T47D (cell line): ENCODE measurements at regions not wholly inside any gene's neighbourhood (a gene's known extent, or its start where the extent isn't known, plus 50 kb on each side); places are given as distances from the start of the nearest gene placed in this dataset.

Experiments
- DNase-seq, 2 experiments: peaks; one replicate each; pipeline versions ENCODE4 v3.0.0 to v3.0.0-alpha.2; 2011 to 2012; ENCODE audit warnings: low read depth in 1 of 2, low spot score in 1 of 2
- JUND ChIP-seq: IDR thresholded peaks from 2 replicates; pipeline ENCODE4 v1.6.1; 2012; ENCODE audit warnings: low read depth
- in situ Hi-C: cut with HindIII; loops from 2 replicates; pipeline ENCODE4 v1.10.0; 2016; ENCODE audit warnings: low sequenced_read_pairs, low pct_unique_long_range_greater_than_20kb

DNA sequence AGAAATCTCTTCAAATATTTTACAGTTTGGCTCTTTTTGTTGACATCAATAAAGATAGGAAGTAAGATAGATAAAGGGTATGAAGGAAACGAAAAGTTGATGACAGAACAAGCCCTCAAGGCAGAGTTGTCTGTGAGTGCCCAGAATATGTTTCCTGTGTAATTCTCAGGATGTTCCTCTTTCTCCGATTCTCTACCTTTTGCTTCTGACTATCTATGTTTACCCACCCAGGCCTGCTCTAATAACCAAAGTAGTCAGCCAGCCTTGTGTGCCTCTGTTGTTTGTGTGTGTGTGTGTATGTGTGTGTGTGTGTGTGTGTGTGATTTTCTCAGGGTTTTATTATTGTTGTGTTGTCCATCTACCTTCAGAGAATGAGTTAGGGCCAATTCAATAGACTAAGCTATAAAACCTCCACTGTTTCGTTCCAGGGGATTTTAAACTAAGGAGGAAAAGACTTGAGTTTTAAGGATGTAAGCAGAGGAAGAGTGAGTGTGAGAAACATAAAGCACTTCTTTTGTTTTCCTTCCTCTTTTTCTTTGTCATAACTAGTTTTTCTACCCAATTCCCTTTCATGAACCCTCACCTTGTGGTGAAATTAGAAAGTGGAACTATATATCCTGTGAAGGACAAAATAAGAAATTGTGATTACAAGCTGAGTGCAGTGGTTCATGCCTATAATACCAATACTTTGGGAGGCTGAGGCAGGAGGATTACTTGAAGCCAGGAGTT is 627.4 kb upstream of the NR5A2 start:
- DNase-seq = no peak
- TF ChIP-seq JUND = no peak
- in situ Hi-C loops = no loop called here

DNA sequence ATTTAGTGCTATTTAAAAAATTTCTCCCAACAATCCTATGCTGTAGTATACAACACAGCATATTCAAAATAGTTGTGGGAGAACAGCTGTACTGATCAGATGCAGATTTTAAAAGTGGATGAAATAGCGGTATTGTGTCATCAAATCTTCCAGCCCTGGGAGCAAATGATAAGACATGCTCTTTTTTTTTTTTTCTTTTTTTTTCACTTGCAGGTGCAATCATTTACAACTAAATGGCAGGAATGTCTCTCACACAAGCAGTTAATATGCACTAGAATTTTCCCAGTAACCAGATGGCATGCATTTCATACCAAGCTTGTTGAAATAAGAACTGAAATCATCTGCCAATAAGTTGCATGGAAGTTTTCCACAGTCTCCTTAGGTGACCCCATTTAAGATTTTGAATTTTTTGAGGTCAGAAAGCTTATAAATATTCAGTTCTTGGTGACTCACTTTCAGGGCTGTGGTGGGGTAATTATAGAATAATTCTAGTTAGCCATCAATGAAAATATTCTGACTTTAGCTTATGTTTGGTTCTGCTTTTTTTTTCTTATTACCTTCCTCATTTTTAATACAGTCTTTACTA is 623.9 kb upstream of the NR5A2 start:
- DNase-seq = no peak
- TF ChIP-seq JUND = no peak
- in situ Hi-C loops = no loop called here

DNA sequence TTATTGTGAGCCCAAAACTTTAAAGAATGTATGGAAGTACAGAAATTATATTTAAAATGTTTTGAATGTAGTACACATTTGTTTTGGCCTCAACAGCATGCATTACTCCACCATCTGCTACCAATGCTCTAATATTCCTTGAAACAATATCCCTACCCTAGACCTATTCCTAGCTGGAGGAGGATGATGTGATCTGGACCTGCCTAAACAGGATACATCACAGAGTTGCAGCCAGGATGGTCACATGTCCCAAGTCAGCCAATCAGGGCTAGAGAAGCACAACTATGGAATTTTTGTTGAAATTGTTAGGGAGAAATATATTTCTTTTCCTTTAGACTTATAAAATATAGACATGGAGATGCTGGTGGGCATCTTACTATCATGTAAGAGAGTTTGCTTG is 623.3 kb upstream of the NR5A2 start:
- in situ Hi-C loops = no loop called here
- no peak for TF ChIP-seq JUND
- no peak for DNase-seq

DNA sequence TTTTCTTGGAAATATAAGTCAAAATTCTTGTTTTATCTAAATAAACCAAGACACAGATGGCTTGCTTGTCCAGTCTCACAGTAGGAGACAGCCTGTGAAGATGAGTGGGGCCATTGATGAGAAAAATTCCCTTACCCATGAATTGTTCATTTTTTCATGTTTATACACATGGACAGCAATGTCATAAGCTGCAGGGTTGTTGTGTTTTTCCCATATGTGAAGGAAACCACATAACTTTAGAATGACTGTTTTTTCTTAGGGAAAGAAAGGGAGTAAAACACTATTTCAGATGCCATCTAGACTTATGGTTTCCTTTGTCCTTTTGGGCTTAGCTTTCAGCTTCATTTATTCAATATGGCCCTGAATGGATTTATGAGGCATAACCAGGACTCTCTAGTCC is 622.5 kb upstream of the NR5A2 start:
- in situ Hi-C loops = no loop called here
- no peak for TF ChIP-seq JUND
- DNase-seq = no peak

DNA sequence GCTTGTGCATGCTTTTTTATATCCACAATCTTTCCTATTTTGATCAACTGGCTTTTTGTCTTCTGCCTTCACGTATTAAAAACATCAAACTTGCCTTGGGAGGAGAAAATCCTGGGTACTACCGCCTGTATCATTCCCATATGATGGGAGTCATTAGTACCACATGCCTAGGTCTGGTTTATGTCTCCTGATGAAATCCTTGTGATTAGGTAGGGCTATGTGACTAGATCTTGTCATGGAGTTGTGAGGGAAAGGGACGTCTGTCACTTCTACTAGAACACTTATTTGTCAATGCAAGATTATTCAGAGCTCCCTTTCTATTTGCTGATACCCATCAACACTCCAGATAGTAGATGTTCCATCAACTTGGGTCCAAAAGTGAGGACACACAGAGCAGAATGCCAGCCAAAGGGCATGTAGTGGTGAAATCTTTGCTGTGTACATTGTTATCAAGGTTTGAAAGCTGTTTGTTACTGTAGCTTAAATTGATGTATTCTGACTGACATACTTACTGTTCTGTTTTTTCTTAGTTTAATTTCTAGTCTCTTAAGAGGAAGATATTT is 621.8 kb upstream of the NR5A2 start:
- no peak for TF ChIP-seq JUND
- in situ Hi-C loops = no loop called here
- no peak for DNase-seq

DNA sequence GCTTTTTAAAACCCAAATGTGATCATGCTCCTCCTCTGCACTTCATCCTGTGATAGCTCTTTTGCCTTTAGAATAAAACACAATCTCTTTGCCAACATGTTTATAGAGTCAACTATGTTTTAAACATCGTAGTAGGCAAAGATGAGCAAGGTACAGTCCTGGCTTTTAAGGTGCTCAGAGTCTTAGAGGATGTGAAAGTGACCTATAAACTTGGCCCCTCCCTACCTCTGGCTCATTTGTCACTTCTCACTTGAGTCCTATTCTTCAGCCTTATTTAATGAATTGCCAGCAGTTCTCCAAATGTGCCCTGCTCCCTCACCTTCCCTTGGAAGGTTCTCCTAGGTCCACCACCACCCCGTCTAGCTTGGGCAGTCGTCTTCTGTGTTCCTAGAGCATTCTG is 617.0 kb upstream of the NR5A2 start:
- in situ Hi-C loops = no loop called here
- DNase-seq = no peak
- TF ChIP-seq JUND = no peak

DNA sequence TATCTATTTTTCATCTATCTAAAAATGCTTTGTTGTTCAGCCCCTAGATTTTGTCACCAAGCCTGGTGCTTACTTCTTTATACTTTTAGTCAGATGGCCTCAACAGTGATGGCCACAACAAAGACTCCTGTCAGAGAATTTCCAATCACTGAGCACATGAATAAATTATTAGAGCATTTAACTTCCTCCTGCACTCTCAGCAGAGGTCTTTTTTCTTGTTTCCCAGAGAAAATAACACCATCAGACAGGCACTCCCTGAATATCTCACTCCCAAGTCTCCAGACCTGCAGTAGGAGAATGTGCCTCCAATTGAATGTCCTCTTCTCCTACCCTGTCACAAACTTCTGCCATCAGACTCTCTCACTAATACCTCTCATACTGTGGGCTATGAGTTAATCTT is 616.0 kb upstream of the NR5A2 start:
- in situ Hi-C loops = no loop called here
- TF ChIP-seq JUND = no peak
- no peak for DNase-seq

DNA sequence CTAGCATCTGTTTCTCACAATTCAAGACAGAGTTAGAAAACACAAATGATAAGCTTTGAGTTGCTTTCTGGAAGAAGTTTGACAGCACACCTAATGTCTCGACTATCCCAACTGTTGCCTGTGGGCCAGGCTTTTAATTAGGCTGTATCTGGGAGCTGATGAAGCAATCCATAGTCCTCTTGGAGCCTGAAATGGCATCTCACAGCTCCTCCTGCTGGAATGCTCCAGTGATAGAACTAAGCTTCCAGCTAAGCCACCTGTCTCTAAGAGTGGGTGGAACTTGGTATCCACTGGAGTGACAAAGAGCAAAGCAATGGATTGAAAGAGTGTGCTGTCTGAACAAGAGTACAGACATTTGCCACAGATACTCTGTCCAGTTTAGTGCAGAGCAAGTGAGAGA is 605.3 kb upstream of the NR5A2 start:
- DNase-seq = peak in 1 of 2 experiments; percentile 30
- in situ Hi-C loops = no loop called here
- no peak for TF ChIP-seq JUND

DNA sequence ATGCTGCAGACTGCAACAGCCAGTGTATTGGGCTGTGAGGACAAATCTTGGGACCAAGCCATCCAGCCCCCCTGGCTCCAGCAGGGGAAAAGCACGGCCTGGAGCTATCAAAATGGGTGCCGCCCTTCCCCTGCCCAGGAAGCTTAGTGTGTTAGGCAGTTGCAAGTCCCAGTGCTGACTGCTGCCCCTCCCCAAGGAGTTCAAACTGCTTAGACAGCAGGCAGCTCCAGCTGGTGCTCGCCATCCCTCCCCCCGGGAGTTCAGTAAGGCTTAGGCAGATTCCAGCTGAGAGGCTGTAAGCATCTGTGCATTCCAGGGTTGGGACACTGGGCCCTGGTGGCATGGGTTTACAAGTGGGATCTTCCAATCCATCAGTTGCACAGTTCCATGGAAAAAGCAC is 579.6 kb upstream of the NR5A2 start:
- DNase-seq = no peak
- in situ Hi-C loops = no loop called here
- TF ChIP-seq JUND = no peak

DNA sequence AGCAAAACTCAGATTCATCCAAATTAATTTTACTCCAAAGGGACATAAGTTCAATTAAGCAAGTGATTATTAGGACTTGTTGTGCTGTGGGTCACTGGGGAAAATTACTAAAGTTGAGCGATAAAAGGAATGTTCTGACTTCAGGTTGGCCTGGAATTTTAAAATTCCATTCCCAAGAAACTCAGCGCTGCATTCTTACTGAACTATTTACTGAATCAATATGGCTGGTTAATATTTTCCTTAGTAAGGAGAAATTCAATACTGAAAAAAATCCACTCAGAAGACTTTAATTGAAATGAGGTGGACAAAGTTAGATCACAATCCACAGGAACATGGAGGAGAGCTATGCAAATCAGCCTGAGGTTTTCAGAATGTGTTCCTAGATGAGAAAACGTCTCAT is 578.9 kb upstream of the NR5A2 start:
- no peak for TF ChIP-seq JUND
- DNase-seq = no peak
- in situ Hi-C loops = no loop called here

DNA sequence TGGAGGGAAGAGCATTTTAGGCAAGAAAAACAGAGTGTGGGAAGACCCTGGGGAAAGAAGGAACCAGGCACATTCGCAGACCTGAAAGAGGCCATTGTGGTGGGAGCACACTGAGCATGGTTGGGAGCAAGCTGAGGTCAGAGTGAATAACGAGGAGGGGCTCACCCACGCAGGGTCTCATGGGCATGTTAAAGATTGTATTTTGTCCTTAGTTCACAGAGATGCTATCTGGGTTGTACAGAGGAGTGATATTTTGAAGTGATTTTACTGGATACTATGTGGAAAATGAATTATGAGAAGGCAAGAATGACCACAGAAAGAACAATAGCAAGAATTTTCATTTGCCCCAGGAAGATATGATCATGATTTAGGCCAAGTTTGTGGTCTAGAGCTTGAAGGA is 578.3 kb upstream of the NR5A2 start:
- TF ChIP-seq JUND = no peak
- in situ Hi-C loops = no loop called here
- no peak for DNase-seq

DNA sequence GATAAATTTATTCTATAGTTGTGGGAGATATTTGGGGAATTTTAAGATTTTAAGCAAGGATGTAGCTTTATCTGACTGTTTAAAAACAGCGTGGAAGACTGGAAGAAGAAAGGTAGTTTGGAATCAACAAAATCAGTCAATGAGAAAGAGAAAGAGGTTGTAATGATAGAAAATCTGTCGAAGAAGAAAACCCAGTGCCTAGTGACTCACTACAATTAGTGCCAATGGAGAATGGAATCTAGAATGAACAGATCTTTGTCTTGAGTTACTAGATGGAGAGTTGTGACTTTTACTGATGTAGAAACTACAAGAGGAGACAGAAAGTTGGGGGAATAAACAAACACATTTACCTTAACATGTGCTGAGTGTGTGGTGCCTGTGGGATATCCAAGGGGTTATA is 577.8 kb upstream of the NR5A2 start:
- in situ Hi-C loops = no loop called here
- no peak for TF ChIP-seq JUND

DNA sequence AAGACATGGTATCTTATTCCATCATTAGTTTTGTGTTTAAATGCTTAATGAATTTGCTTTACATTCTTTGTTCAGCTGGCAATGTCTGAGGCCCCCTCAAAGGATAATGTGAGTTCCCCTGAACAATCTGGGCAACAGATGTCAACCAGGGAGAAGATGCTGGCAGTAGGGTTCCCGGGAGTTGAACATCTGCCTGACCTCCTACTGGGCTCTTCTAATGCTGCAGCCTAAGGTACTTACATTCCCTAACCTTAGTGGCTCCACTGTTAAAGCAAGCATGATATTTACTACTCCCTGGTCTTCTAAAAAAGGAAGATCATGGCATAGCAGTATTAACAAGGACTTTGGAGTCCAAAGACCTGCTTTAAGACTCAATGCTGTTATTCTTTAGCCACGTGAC is 574.9 kb upstream of the NR5A2 start:
- no peak for TF ChIP-seq JUND
- in situ Hi-C loops = no loop called here
- no peak for DNase-seq

More for the DNA sequence above, 577.8 kb upstream of the NR5A2 start:
- no peak for DNase-seq
